ENCODE measurements at regions not wholly inside any gene's neighbourhood (a gene's known extent, or its start where the extent isn't known, plus 50 kb on each side); places are given as distances from the start of the nearest gene placed in this dataset.

DNA sequence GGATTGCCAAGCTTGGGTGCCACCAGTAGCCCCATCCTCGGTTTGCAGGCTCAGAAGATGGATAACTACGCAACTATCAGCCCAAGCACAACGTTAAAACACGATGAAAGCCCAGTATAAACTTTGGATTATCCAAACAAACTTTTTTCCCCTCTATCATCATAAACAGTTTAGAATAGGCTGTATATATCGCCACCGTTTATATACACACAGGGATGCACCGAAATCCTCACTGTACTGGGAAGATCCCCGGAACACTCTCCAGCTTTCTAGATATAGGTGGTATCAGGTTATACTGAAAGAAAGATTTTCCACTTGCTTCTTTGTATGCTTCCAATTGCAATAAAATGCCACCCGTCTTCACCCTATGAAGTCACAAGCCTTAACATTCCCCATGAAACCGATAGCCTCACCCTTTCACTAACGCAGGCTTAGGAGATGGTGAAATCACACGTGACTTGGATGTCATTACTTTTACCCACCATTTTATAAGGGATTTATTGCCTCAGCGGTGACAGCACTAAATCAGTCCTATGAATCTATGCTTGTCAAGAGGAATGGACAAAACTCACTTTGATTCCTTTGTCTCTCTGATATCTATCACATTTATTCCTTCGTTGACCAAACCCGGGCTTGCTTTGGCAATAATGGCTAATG lies 207.6 kb upstream of the FOXN3 start:
- no peak for DNase-seq (ENCODE audit: low spot score)
- no peak for ATAC-seq (ENCODE audit: low FRiP score)
- TF ChIP-seq, protein P1, sequence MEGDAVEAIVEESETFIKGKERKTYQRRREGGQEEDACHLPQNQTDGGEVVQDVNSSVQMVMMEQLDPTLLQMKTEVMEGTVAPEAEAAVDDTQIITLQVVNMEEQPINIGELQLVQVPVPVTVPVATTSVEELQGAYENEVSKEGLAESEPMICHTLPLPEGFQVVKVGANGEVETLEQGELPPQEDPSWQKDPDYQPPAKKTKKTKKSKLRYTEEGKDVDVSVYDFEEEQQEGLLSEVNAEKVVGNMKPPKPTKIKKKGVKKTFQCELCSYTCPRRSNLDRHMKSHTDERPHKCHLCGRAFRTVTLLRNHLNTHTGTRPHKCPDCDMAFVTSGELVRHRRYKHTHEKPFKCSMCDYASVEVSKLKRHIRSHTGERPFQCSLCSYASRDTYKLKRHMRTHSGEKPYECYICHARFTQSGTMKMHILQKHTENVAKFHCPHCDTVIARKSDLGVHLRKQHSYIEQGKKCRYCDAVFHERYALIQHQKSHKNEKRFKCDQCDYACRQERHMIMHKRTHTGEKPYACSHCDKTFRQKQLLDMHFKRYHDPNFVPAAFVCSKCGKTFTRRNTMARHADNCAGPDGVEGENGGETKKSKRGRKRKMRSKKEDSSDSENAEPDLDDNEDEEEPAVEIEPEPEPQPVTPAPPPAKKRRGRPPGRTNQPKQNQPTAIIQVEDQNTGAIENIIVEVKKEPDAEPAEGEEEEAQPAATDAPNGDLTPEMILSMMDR (IDR thresholded peaks at IDR 0.05), result no peak

GRCh38 chr14:89621791-89622638 lies 205.0 kb upstream of the FOXN3 start:
- no peak for ATAC-seq (ENCODE audit: low FRiP score)
- DNase-seq (ENCODE audit: low spot score), result no peak
- TF ChIP-seq, protein P1 (IDR thresholded peaks at IDR 0.05), result no peak

DNA sequence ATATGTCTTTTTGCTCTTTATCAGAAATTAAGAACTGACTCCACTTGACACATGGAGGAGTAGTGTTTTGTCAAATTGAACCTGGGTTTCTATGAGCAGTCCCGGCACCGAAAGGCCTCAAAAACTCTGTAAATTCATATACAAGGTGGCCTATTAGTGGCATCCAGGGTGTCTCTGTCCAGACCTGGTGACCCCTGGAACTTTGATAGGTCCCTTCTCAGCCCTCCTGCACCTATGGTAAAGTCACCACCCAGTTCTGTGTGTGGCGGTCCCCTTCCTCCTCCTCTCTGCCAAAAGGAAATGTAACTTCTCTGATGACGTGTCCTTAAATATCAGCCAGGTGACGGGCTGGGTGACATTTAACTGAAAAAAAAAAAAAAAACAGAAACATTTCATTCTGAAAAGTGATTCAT lies 204.0 kb upstream of the FOXN3 start:
- TF ChIP-seq, protein P1 (IDR thresholded peaks at IDR 0.05), result no peak
- ATAC-seq (ENCODE audit: low FRiP score) (no peak), DNase-seq (ENCODE audit: low spot score) (no peak)

DNA sequence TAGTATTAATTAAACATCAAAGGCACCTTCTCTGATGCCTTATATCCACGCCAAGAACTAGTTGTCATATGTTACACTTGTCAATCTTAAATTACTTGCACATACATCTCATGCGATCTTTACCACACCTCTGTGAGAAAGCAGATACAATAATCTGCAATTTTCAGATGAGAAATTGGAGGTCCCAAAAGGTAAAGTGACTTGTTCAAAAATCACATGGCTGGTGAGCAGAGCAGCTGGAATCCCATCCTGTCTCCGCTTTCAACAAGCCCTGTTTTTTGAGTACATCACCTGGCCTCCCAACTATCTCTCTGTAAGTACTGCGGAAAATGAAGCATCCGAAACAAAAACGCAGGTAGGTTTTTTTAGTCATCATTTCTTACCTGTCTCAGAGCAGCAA lies 203.4 kb upstream of the FOXN3 start:
- DNase-seq (ENCODE audit: low spot score), result no peak
- TF ChIP-seq, protein P1 (IDR thresholded peaks at IDR 0.05), result no peak
- ATAC-seq (ENCODE audit: low FRiP score), result no peak

- DNase-seq (ENCODE audit: low spot score), result no peak
- no peak for ATAC-seq (ENCODE audit: low FRiP score)
- TF ChIP-seq, protein P1 (IDR thresholded peaks at IDR 0.05), result no peak
These were observed 202.6 kb upstream of the FOXN3 start for GRCh38 chr14:89619596-89619995.

DNA sequence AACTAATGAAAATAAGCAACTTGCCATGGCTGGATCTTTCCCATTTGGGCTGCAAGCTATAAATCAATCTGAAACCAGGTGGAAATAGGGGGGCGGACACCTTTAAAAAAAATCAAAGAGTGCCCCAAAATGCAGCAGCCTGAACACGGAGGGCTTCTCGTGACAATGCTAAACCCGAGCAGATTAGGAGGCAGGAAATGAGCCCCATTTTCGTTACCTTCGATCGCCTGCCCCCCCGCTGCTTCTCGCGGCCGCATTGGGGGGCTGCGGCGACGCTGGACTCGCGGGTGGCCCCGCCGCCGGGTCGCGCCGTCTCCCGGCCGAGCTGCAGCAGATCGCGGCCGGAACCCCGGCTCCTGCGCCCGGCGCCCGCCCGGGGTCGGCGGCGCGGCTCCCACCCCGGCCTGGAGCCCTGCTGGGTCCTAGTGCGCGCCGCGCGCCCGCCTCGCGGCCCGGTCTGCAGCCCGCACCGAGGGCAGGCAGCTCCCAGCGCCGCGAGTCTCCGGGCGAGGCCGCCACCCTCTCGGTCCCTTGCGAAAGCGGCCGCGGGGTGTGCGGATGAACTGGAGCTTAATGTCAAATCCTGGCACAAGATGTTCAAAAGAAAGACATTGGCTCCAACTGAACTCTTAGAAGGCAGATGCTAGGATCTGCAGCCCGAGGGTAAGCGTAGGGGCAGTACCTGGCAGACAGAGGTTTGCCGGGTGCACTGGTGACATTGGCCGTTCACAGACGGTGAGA lies 201.9 kb upstream of the FOXN3 start:
- ATAC-seq (ENCODE audit: low FRiP score) (peak; percentile 89), DNase-seq (ENCODE audit: low spot score) (no peak)
- TF ChIP-seq, protein P1 (IDR thresholded peaks at IDR 0.05), result no peak
